Immature natural killer cell (primary cell): ENCODE measurements at regions not wholly inside any gene's neighbourhood (a gene's known extent, or its start where the extent isn't known, plus 50 kb on each side); places are given as distances from the start of the nearest gene placed in this dataset.

ENCODE experiments used
- DNase-seq, 3 donors: peaks; one replicate each; pipeline ENCODE4 v3.0.0; 2022; ENCODE audit warnings: mixed read lengths in 1 of 3
- H3K27ac Mint-ChIP-seq, 6 donors: one replicate each; pipeline ENCODE4 v1.8.0; 2020; ENCODE audit warnings: mixed read lengths in 6 of 6, mild to moderate bottlenecking in 5 of 6, inconsistent platforms in 4 of 6, moderate library complexity in 3 of 6
- H3K27me3 Mint-ChIP-seq, 3 donors: one replicate each; pipeline ENCODE4 v1.8.0; 2020 to 2021; ENCODE audit warnings: low read depth in 3 of 3, mild to moderate bottlenecking in 3 of 3, mixed read lengths in 3 of 3, moderate library complexity in 3 of 3, inconsistent platforms in 1 of 3
- H3K36me3 Mint-ChIP-seq, 3 donors: one replicate each; pipeline ENCODE4 v1.8.0; 2020; ENCODE audit warnings: mixed read lengths in 3 of 3, inconsistent platforms in 2 of 3, mild to moderate bottlenecking in 2 of 3
- H3K4me1 Mint-ChIP-seq, 2 donors: one replicate each; pipeline ENCODE4 v1.8.0; 2020; ENCODE audit warnings: inconsistent platforms in 2 of 2, mild to moderate bottlenecking in 2 of 2, mixed read lengths in 2 of 2, moderate library complexity in 1 of 2
- H3K4me3 Mint-ChIP-seq, 5 donors: one replicate each; pipeline ENCODE4 v1.8.0; 2020; ENCODE audit warnings: mild to moderate bottlenecking in 5 of 5, mixed read lengths in 5 of 5, inconsistent platforms in 3 of 5, moderate library complexity in 3 of 5
- H3K9me3 Mint-ChIP-seq, 6 donors: one replicate each; pipeline ENCODE4 v1.8.0; 2020; ENCODE audit warnings: mild to moderate bottlenecking in 6 of 6, mixed read lengths in 6 of 6, inconsistent platforms in 4 of 6, moderate library complexity in 3 of 6

GRCh38 chr18:54736981-54737380, 91.3 kb upstream of the RAB27B start:
- Mint-ChIP-seq H3K4me3 (no peak overlapping the region), H3K36me3 (no peaks in the 10 kb centered on the region), H3K4me1 (no peaks in the 10 kb centered on the region), H3K9me3 (no peaks in the 10 kb centered on the region), H3K27me3 (peaks cover 0 to 6% (median 2%) of the 10 kb centered on the region in 3 donors), H3K27ac (no peak overlapping the region)
- no peak for DNase-seq

GRCh38 chr18:54737986-54738385, 90.3 kb upstream of the RAB27B start:
- Mint-ChIP-seq H3K4me3 (no peak overlapping the region), H3K27ac (no peak overlapping the region), H3K36me3 (no peaks in the 10 kb centered on the region), H3K9me3 (no peaks in the 10 kb centered on the region), H3K27me3 (peaks cover 0 to 6% (median 2%) of the 10 kb centered on the region in 3 donors), H3K4me1 (no peaks in the 10 kb centered on the region)
- DNase-seq: no peak

GRCh38 chr18:54739476-54739875, 88.8 kb upstream of the RAB27B start:
- H3K36me3 Mint-ChIP-seq: peaks cover 0 to 4% (median 0%) of the 10 kb centered on the region in 3 donors
- H3K4me3 Mint-ChIP-seq: no peak overlapping the region
- peaks cover 0 to 6% (median 2%) of the 10 kb centered on the region in 3 donors for H3K27me3 Mint-ChIP-seq
- DNase-seq: no peak
- H3K4me1 Mint-ChIP-seq: no peaks in the 10 kb centered on the region
- H3K9me3 Mint-ChIP-seq: no peaks in the 10 kb centered on the region
- no peak overlapping the region for H3K27ac Mint-ChIP-seq

- Mint-ChIP-seq H3K4me3 (no peak overlapping the region), H3K27ac (no peak overlapping the region), H3K4me1 (no peaks in the 10 kb centered on the region), H3K27me3 (peaks cover 0 to 6% (median 2%) of the 10 kb centered on the region in 3 donors), H3K36me3 (peaks cover 0 to 4% (median 0%) of the 10 kb centered on the region in 3 donors), H3K9me3 (no peaks in the 10 kb centered on the region)
- DNase-seq: no peak
Measured at GRCh38 chr18:54740136-54740846, 88.0 kb upstream of the RAB27B start.

- Mint-ChIP-seq H3K27ac (no peak overlapping the region), H3K36me3 (peaks cover 0 to 4% (median 0%) of the 10 kb centered on the region in 3 donors), H3K4me3 (no peak overlapping the region), H3K4me1 (no peaks in the 10 kb centered on the region), H3K9me3 (no peaks in the 10 kb centered on the region), H3K27me3 (peaks cover 0 to 6% (median 2%) of the 10 kb centered on the region in 3 donors)
- no peak for DNase-seq
Measured at GRCh38 chr18:54742120-54742519, 86.2 kb upstream of the RAB27B start.

GRCh38 chr18:54742659-54743604, 85.3 kb upstream of the RAB27B start:
- no peak for DNase-seq
- Mint-ChIP-seq H3K36me3 (peaks cover 0 to 4% (median 0%) of the 10 kb centered on the region in 3 donors), H3K27me3 (peaks cover 0 to 4% (median 2%) of the 10 kb centered on the region in 3 donors), H3K4me1 (no peaks in the 10 kb centered on the region), H3K4me3 (no peak overlapping the region), H3K9me3 (no peaks in the 10 kb centered on the region), H3K27ac (no peak overlapping the region)

- H3K4me1 Mint-ChIP-seq: no peaks in the 10 kb centered on the region
- no peaks in the 10 kb centered on the region for H3K9me3 Mint-ChIP-seq
- H3K27ac Mint-ChIP-seq: no peak overlapping the region
- peaks cover 0 to 2% (median 0%) of the 10 kb centered on the region in 3 donors for H3K27me3 Mint-ChIP-seq
- H3K36me3 Mint-ChIP-seq: peaks cover 0 to 4% (median 0%) of the 10 kb centered on the region in 3 donors
- no peak overlapping the region for H3K4me3 Mint-ChIP-seq
- DNase-seq: no peak
Measured at GRCh38 chr18:54743605-54743995, 84.7 kb upstream of the RAB27B start.

- no peaks in the 10 kb centered on the region for H3K4me1 Mint-ChIP-seq
- H3K27me3 Mint-ChIP-seq: peaks cover 0 to 7% (median 4%) of the 10 kb centered on the region in 3 donors
- no peak overlapping the region for H3K4me3 Mint-ChIP-seq
- peaks cover 0 to 4% (median 0%) of the 10 kb centered on the region in 3 donors for H3K36me3 Mint-ChIP-seq
- no peaks in the 10 kb centered on the region for H3K9me3 Mint-ChIP-seq
- DNase-seq: no peak
- no peak overlapping the region for H3K27ac Mint-ChIP-seq
Measured at GRCh38 chr18:54749291-54749690, 79.0 kb upstream of the RAB27B start.

GRCh38 chr18:54750350-54750749, 77.9 kb upstream of the RAB27B start:
- Mint-ChIP-seq H3K27me3 (peaks cover 0 to 7% (median 4%) of the 10 kb centered on the region in 3 donors), H3K4me1 (no peaks in the 10 kb centered on the region), H3K9me3 (no peaks in the 10 kb centered on the region), H3K4me3 (no peak overlapping the region), H3K27ac (no peak overlapping the region), H3K36me3 (peaks cover 0 to 4% (median 0%) of the 10 kb centered on the region in 3 donors)
- no peak for DNase-seq

- no peak overlapping the region for H3K27ac Mint-ChIP-seq
- DNase-seq: no peak
- no peaks in the 10 kb centered on the region for H3K4me1 Mint-ChIP-seq
- H3K36me3 Mint-ChIP-seq: peaks cover 0 to 4% (median 0%) of the 10 kb centered on the region in 3 donors
- H3K4me3 Mint-ChIP-seq: no peak overlapping the region
- H3K9me3 Mint-ChIP-seq: no peaks in the 10 kb centered on the region
- H3K27me3 Mint-ChIP-seq: peaks cover 0 to 7% (median 4%) of the 10 kb centered on the region in 3 donors
Measured at GRCh38 chr18:54752185-54752584, 76.1 kb upstream of the RAB27B start.

- Mint-ChIP-seq H3K9me3 (no peaks in the 10 kb centered on the region), H3K27me3 (peaks cover 2 to 7% (median 6%) of the 10 kb centered on the region in 3 donors)
- no peak for DNase-seq
Measured at GRCh38 chr18:54755456-54755855, 72.8 kb upstream of the RAB27B start.

GRCh38 chr18:54762386-54762785, 65.9 kb upstream of the RAB27B start:
- Mint-ChIP-seq H3K4me3 (no peak overlapping the region), H3K4me1 (no peaks in the 10 kb centered on the region), H3K27ac (no peak overlapping the region), H3K36me3 (peaks cover 0 to 10% (median 3%) of the 10 kb centered on the region in 3 donors), H3K27me3 (peaks cover 2 to 7% (median 5%) of the 10 kb centered on the region in 3 donors), H3K9me3 (no peaks in the 10 kb centered on the region)
- DNase-seq: no peak

More at GRCh38 chr18:54755456-54755855, 72.8 kb upstream of the RAB27B start:
- Mint-ChIP-seq H3K4me1 (no peaks in the 10 kb centered on the region), H3K36me3 (peaks cover 0 to 10% (median 0%) of the 10 kb centered on the region in 3 donors), H3K4me3 (no peak overlapping the region), H3K27ac (no peak overlapping the region)

GRCh38 chr18:54764786-54765185, 63.5 kb upstream of the RAB27B start:
- Mint-ChIP-seq H3K27ac (no peak overlapping the region), H3K36me3 (peaks cover 0 to 10% (median 3%) of the 10 kb centered on the region in 3 donors)

More at GRCh38 chr18:54764786-54765185, 63.5 kb upstream of the RAB27B start:
- no peak for DNase-seq
- Mint-ChIP-seq H3K4me1 (no peaks in the 10 kb centered on the region), H3K9me3 (no peaks in the 10 kb centered on the region), H3K4me3 (no peak overlapping the region), H3K27me3 (peaks cover 2 to 7% (median 5%) of the 10 kb centered on the region in 3 donors)
